CD4-positive, alpha-beta T cell treated with Interleukin-10 for 1 hour (primary cell): ENCODE measurements at regions not wholly inside any gene's neighbourhood (a gene's known extent, or its start where the extent isn't known, plus 50 kb on each side); places are given as distances from the start of the nearest gene placed in this dataset.
"Not testable (repeated sequence)": the region's sequence is repeated elsewhere in the genome, so short reads cannot be mapped to it uniquely, and the experiment has no call there.

ENCODE experiments used
- DNase-seq: peaks from one replicate; pipeline ENCODE4 v3.0.0-alpha.2; 2020

DNA sequence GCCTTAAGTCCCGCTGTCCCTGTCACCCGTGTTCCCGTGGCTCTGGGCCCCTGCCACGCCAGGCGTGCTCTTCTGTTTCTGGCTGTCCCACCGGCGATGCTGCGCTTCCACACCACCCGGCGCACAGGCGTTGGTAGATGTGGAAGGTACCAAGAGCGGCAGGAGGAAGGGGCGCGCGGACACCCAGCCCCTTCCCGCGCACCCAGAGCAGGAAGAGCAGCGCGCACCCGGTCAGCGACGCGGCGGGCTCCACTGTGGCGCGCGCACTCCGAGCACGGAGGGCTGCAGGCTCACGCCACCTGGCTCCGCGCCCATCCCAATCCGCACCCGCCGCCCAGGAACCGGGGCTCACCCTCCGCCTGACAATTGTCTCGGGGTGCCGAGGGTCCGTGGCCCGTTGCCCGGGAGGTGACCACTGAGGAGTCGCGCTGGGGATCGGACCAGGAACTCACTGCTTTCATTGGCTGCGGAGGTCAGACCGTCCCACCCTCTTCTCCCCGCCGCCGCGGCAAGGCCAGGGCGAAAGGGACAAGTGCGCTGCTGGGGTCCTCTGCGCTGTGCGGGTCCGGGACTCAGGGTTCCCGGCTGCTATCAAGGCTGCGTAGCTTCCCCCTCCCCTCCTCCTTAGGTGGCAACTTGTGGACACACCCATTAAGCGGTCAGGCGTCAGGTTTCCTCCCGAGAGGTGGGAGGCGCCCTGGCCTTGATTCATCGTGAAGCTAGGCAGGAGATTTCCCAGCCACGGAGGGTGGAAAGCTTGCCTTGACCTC lies 121.6 kb upstream of the ZNF92 start:
- DNase-seq, result peak; percentile 32

DNA sequence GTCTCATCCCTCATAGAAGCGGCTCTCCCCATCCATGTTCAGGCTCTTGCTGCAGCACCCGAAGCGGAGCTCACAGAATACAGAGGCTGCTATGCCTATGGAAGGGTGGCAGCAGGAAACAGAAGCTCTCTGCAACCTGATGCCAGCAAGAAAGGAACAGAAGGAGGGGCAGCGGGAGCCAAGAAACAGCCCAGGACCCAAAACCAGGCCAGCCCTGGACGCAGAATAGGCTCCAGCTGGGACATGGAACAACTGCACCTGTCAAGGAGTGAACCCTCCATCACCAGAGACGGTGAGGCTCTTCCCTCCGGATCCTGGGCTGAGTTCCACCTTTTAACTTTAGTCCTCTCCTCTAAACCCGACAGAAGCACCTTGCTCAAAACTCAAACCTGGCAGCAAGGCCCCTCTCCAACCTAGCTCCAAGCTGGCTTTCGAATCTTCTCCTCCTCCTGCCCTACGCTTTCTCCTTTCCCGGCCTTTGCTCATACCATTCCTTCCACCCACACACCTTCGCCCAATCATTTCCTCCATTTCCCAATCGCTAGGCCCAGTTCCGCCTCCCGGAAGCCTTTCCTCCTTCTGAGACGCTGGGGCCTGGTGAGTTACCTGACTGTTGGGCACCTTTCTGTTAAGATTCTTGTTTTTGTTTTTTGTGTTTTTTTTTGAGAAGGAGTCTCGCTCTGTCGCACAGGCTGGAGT lies 122.8 kb upstream of the ZNF92 start:
- DNase-seq, result no peak

GRCh38 chr7:65250216-65250615 lies 123.4 kb upstream of the ZNF92 start:
- no peak for DNase-seq

DNA sequence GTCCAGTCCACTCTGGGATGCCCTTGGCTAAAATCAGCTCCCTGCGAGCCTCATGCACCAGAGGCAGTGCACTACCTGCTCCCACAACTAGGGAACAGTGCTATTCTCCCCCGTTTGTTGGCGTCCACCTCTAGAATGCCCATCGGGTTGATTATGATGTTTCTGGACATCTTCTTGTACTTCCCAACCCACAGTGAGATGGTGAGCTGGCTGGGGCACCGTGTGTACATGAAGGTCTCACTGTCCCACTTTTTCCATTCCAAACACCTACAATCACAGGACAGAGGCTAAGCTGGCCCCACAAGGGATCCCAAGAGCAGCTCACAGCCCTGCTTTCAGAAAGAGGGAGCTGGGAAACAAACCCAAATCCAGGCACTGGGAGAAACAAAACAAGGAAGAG lies 126.2 kb upstream of the ZNF92 start:
- no peak for DNase-seq

GRCh38 chr7:65239707-65240352 lies 133.8 kb upstream of the ZNF92 start:
- DNase-seq, result no peak

- no peak for DNase-seq
Measured at GRCh38 chr7:65239324-65239706, 134.3 kb upstream of the ZNF92 start.

DNA sequence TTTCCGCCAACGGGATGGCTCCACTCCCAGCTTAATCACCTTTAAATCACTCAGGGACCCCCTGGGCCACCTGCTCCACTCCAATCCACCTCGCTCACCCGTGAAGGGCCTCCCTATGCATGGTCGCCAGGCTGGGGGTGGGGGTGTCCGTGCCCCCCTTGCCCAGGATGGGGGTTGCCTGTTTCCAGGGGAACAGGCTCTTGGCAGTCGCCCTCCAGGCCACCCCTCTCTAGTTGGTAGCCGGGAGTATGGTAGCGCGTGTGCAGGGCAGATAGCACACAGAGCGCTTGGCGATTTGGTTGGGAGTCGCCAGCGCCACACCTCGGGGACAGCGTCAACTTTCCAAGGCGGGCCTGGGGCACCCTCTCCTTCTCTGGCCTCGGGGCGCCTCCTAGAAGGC lies 134.9 kb upstream of the ZNF92 start:
- DNase-seq, result no peak

GRCh38 chr7:65235586-65235985 lies 138.1 kb upstream of the ZNF92 start:
- no peak for DNase-seq

- DNase-seq, result no peak
Measured at GRCh38 chr7:65233409-65234034, 140.1 kb upstream of the ZNF92 start.

DNA sequence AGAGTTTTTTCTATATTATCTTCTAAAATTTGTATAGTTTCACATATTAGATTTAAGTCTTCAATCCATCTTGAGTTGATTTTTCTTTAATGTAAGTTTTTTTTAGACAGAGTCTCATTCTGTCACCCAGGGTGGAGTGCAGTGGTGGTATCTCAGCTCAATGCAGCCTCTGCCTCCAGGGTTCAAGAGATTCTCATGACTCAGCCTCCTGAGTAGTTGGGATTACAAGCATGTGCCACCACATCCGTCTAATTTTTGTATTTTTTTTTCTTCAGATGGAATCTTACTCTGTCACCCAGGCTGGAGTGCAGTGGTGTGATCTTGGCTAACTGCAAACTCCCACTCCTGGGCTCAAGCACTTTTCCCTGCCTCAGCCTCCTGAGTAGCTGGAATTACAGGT lies 143.4 kb upstream of the ZNF92 start:
- DNase-seq, result no peak

GRCh38 chr7:65225422-65226006 lies 148.1 kb upstream of the ZNF92 start:
- no peak for DNase-seq

DNA sequence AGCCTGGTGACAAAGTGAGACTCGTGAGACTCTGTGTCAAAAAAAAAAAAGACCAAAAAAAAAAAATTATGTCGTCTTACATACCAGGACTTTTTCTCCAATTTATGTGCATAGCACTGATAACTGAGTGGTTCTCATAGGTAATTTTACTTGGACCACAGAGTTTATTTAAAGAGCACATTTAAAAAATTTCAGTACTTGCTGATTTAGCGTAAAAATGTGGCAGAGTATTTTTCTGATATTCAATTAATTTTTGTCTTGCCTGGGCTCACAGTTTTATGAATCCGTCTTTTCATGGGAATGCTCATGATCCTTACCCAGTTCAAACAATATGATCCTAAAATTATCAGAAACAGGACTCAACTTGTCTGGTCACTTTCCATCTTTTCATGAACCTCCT lies 151.0 kb upstream of the ZNF92 start:
- DNase-seq, result no peak

- DNase-seq, result no peak
Measured at GRCh38 chr7:65221683-65222082, 152.0 kb upstream of the ZNF92 start.

DNA sequence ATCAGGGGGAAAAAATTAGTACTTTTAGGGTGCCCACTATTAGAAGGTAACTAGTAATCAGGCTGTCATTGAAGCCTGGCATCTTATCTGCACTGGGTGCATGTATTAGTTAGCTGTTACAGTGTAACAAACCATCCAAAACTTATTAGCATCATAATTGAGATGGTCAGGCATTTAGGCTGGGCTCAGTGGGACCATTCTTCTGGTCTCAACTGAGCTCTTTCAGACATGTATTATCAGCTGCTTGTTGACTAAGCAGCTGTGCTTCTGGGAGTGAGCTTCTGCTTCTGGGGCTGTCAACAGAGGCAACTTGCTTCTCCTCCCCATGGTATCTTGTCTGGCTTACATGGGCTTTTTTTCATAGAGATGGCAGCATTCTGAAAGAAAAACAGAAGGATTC lies 154.0 kb upstream of the ZNF92 start:
- no peak for DNase-seq

DNA sequence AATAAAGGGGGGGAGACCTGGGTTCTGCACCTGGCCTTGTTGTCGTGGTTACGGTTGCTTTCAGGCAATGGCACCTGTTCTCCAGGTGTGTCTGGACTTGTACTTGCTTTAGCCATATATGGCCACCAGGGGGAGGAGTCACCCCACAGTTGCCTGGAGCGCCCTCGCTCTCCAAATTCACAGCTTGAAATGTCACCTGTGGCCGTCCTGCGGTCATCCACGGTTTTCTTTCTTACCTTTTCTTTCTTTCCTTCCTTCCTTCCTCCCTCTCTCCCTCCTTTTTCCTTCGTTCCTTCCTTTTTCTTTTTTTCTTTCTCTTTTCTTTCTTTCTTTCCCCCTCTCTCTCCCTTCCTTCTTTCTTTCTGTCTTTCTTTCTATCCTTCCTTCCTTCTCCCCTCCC lies 157.2 kb upstream of the ZNF92 start:
- DNase-seq, result peak; percentile 77

DNA sequence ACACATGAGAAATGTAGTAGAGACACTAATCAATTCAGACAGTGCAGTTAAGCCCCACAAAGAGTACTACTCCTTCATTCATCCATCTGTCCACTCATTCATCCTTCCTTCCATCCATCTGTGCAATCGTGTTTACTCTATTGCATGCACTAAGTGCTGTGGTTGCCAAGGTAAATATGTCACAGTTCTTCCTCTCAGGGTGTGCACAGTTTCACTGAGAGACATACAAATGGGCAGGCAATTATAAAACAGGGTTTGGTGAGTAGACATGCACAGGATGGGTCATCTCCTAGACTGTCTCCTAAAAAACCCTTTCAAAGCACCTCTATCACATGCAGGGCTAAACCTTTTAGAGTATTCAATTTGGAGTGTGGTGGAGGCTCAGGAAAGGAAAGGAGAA lies 160.4 kb upstream of the ZNF92 start:
- DNase-seq, result not testable (repeated sequence)

DNA sequence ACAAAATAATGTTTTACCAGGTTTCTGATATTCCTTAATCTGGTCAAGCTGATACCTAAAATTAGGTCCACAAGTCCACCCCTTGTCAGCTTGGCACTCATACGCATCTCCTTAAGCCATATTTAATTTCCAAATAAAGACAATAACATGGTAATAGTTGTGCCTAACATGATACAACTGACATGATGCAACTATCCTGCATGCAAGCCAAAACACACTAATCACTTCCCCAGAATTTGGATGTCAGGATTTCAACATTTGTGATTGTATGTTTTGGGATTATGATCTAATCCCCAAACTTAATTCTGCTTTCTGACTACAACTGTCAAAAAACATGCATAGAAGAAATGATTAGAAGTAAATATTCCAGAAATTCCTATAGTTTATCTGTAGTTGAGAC lies 174.4 kb upstream of the ZNF92 start:
- DNase-seq, result not testable (repeated sequence)

GRCh38 chr7:65193334-65194058 lies 180.2 kb upstream of the ZNF92 start:
- not testable (repeated sequence) for DNase-seq

DNA sequence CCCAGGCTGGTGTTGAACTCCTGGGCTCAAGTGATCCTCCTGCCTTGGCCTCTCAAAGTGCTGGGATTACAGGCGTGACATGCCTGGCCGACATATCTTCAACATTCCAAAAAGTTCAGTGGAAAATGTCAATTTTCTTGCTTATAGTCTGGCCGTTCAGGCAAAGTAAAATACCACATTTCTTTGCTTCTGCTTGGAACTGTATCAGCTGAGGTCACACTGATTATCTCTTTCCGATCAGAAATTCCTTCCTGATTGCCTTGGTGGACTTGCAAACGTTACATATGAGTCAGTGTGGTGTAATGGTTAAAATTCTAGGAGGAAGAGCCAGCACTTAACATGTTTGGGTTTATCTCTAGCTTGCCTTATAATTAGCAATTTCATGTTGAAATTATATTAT lies 170.6 kb upstream of the ERV3-1 start:
- DNase-seq, result not testable (repeated sequence)

- not testable (repeated sequence) for DNase-seq
Measured at GRCh38 chr7:65150105-65150504, 143.6 kb upstream of the ERV3-1 start.

DNA sequence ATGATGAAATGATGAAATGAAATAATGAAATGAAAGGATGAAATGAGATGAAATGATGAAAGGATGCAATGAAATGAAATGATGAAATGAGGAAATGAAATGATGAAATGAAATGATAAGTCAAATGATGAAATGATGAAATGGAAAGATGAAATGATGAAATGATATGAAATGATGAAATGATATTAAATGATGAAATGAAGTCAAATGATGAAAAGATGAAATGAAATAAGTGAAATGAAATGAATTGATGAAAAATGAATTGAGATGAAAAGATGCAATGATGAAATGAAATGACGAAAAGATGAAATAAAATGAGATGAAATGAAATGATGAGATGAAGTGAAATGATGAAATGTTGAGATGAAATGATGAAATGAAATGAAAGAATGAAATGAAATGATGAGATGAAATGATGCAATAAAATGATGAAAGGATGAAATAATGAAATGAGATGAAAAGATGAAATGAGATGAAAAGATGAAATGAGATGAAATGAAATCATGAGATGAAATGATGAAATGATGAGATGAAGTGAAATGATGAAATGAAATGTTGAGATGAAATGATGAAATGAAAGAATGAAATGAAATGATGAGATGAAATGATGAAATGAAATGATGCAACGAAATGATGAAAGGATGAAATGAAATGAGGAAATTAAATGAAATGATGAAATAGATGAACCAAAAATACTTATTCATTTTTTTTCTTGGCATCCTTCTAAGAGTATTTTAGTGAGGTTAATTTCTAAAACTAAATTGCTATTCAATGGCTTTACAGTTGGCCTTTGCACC lies 139.8 kb upstream of the ERV3-1 start:
- not testable (repeated sequence) for DNase-seq

DNA sequence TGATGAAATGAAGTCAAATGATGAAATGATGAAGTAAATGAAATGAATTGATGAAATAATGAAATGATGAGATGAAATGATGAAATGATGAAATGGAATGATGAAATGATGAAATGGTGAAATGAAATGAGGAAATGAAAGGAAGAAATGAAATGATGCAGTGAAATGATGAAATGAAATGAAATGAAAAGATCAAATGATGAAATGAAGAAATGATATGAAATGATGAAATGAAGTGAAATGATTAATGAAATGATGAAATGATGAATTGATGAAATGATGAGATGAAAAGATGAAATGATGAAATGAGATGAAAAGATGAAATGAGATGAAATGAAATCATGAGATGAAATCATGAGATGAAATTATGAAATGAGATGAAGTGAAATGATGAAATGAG lies 139.2 kb upstream of the ERV3-1 start:
- DNase-seq, result not testable (repeated sequence)
